ENCODE measurements at regions not wholly inside any gene's neighbourhood (a gene's known extent, or its start where the extent isn't known, plus 50 kb on each side); places are given as distances from the start of the nearest gene placed in this dataset.

DNA sequence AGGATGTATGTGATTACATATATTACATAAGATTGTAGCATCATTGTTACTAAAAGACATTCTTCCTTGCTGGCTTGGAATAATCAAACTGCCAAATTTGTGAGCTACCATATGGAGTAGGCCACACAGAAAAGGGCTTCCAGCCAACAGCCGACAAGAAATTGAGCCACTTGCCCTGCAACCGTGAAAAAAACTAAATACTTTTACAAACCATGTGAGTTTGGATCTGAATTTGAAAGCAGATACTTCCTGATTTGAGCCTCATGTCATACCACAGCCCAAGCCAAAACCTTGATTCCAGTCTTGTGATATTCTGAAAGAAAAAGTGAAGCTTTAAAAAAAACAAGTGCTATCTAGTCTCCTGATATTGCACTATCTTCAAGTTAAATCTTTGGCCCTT is 55.6 kb upstream of the PRMT6 start:
- TF ChIP-seq, protein P1, sequence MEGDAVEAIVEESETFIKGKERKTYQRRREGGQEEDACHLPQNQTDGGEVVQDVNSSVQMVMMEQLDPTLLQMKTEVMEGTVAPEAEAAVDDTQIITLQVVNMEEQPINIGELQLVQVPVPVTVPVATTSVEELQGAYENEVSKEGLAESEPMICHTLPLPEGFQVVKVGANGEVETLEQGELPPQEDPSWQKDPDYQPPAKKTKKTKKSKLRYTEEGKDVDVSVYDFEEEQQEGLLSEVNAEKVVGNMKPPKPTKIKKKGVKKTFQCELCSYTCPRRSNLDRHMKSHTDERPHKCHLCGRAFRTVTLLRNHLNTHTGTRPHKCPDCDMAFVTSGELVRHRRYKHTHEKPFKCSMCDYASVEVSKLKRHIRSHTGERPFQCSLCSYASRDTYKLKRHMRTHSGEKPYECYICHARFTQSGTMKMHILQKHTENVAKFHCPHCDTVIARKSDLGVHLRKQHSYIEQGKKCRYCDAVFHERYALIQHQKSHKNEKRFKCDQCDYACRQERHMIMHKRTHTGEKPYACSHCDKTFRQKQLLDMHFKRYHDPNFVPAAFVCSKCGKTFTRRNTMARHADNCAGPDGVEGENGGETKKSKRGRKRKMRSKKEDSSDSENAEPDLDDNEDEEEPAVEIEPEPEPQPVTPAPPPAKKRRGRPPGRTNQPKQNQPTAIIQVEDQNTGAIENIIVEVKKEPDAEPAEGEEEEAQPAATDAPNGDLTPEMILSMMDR (conservative IDR thresholded peaks at IDR 0.05; ENCODE audit: low read depth, low read length): no peak
- TF ChIP-seq EZH2 (IDR thresholded peaks at IDR 0.05; ENCODE audit: borderline replicate concordance, low read depth, low read length, poor library complexity, severe bottlenecking): no peak

Measured in A673 (cell line).